GM12873 (cell line): ENCODE measurements at regions not wholly inside any gene's neighbourhood (a gene's known extent, or its start where the extent isn't known, plus 50 kb on each side); places are given as distances from the start of the nearest gene placed in this dataset.

Experiments used
- TF ChIP-seq, protein P1 (sequence below): IDR thresholded peaks from 2 replicates; pipeline ENCODE4 v1.5.1; 2012; ENCODE audit warnings: low read depth, mild to moderate bottlenecking, moderate library complexity, low read length, control low read depth; ENCODE audit not compliant: insufficient read depth; ENCODE audit errors: missing control alignments

DNA sequence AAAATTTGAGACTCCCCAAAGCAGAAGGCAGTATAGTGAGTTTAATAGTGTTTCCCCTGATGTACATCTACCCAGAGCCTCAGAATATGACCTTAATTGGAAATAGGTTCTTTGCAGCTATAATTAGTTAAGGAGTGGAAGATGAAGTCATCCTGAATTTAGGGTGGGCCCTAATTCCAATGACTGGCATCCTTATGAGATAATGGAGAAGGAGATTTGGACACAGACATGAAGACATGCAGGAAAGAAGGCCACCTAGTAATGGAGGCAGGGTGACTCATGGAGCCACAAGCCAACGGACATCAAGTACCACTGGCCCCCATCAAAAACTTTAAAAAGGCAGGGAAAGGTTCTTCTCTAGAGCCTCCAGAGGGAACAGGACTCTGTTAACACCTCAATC, 308.9 kb downstream of the TXNL1 start:
- TF ChIP-seq, protein P1, sequence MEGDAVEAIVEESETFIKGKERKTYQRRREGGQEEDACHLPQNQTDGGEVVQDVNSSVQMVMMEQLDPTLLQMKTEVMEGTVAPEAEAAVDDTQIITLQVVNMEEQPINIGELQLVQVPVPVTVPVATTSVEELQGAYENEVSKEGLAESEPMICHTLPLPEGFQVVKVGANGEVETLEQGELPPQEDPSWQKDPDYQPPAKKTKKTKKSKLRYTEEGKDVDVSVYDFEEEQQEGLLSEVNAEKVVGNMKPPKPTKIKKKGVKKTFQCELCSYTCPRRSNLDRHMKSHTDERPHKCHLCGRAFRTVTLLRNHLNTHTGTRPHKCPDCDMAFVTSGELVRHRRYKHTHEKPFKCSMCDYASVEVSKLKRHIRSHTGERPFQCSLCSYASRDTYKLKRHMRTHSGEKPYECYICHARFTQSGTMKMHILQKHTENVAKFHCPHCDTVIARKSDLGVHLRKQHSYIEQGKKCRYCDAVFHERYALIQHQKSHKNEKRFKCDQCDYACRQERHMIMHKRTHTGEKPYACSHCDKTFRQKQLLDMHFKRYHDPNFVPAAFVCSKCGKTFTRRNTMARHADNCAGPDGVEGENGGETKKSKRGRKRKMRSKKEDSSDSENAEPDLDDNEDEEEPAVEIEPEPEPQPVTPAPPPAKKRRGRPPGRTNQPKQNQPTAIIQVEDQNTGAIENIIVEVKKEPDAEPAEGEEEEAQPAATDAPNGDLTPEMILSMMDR, result no peak

DNA sequence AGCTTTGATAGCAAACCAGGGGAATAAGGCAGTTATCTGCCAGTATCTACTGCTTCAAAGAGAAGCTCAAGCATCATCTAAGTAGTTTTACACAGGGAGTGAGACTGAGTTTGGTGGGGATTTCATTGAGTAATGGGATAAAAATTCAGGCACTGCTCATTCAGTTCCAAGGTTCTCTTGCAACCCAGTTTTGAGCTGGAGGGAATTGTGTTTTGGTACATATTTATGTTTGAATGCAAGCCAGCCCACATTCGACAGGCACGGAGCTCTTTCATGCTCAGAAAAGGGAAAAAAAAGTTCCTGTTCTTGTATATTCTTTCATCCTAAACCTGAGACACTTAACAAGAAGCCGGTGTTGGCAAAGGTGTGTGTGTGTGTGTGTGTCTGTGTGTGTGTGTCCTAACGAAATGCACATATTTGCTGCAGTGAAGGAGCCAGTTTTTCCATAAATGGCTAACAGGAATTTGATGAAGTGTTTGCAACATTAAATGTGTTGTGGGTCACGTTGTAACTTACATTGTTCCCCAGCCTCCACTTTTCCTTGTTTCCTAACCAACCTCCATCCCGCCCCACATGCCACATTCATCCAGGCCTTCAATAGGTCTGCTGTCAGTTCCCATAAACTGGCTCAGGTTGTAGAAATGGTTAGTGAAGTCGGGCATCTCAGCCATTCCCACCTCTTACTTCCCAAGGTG, 311.1 kb downstream of the TXNL1 start:
- TF ChIP-seq, protein P1, result no peak

DNA sequence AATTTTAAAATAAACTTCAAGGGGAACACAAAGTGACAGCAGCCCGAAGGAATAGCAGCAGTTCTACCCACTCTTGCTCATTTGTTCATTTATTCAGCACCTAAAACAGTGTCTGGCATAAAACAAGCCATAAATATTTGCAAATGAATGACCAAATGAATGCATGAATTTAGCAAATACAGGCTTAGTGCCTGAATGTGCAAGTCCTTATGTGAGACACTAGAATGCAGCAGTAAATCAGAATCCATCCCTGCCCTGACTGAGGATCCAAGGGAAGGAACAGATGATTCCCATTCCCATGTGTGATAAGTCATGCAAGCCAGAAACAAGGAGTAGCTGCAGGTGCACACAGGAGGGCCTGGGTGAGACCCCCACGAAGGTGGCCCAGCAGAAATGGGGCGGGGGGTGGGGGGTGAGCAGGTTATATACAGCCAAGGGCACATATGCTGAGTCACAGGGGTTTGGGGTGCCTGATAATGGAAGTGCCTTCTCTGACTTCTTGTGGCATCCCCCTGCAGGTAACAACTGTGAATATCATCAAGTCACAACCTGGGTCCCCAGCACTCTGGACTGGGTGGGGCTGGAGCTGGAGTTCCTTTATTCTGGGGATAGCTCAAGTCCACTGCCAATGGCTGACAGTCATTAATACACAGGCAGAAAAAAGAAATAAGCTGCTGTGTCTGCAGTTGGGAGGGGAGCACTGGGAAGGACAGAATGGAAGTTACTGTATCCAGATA, 311.9 kb downstream of the TXNL1 start:
- TF ChIP-seq, protein P1, result no peak

DNA sequence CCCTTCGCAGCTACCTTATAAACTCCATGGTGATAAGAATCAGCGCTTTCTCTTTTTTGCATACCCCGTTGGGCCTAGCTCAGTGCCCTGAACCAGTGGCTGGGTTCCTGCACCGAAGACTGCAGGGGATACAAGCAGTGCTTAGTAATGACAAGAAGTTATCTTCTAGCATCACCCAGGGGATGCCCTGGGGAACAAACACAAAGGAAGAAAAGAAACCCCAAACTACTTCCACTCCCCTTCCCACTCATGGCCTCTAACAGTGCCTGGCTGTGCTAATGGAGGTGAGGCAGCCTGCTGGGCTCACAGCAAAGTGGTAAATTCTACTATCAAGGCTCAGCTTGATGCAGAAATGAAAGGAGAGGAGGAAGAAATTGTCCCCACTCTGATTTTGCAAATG, 314.7 kb downstream of the TXNL1 start:
- TF ChIP-seq, protein P1, result peak; percentile 37

DNA sequence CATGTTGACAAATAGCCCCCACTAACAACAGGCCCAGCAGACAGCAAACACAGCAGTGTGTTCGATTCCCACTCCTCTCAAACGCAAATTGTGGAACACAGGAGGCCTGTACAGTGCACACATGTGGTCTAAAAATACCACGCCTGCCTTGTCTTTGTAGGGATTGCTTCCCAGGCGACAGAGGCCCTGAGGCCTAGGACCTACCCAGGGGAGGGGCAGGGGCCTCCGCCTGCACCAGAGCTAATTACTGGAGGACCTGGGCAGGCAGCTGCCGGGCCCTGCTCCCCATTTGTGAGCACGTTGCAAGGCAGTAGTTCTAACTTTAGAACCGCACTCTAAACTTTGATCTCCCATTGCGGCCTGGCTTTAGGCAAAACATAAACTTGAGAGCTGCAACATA, 316.0 kb downstream of the TXNL1 start:
- TF ChIP-seq, protein P1, result no peak

DNA sequence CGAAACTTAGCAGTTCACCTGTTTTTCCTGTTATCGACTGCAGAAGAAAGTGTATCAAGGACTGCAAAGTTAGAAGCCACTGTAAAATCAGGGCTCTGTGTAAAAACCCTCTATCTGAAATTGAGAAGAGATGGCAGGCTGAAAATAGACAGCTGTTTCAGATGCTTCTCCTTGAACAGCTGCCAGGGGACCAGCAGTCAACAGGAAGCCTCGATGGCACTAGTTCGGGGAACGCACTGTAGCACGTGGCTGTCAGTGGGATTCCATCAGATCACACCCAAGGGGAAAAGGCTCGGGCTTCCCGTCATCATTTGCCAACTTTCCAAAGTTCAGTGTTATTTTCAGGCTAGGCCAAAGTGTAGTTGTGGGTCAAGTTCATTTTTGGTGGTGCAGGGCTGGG, 316.9 kb downstream of the TXNL1 start:
- TF ChIP-seq, protein P1, result no peak

DNA sequence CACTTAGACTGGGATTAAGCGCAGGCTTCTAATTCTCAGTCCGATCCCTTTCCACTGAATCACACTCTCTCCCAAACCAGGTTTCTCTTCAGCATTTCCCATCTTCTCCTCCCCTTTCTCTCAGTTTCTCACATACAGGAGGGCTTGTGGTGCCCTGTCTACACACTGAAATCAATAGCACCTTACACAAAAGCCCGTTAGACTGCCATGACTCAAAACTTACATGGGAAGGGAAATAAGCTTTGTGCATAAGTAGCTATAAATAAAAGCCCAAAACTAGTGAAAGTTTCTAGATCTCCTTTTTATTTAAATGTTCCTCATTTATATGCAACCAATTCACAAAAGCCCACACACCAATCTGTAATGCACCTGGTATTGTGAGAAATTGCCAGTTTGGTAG, 318.4 kb downstream of the TXNL1 start:
- TF ChIP-seq, protein P1, result no peak
